ENCODE measurements at regions not wholly inside any gene's neighbourhood (a gene's known extent, or its start where the extent isn't known, plus 50 kb on each side); places are given as distances from the start of the nearest gene placed in this dataset.

DNA sequence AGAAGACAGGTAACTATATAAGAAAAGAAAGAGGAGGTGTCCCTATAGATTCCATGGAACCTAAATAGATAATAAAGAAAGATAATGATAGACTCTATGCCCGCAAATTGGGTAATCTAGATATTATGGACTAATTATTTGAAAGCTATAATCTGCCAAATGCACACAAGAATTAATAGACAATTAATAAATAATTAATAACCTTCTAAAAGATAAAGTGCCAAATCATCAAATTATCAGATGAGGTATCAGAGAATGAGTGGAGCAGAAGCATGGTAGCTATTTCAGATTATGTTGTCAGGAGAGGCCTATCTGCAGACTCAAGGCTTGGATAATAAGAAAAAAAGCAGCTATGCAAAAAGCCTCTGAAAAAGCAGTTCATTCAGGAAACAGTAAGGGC, 1120.8 kb downstream of the PLA2G4A start:
- FAIRE-seq = no peak
- DNase-seq (ENCODE audit: insufficient read length, low spot score) = no peak
- TF ChIP-seq POLR2A (IDR thresholded peaks at IDR 0.05; ENCODE audit: low read depth, low read length) = no peak

DNA sequence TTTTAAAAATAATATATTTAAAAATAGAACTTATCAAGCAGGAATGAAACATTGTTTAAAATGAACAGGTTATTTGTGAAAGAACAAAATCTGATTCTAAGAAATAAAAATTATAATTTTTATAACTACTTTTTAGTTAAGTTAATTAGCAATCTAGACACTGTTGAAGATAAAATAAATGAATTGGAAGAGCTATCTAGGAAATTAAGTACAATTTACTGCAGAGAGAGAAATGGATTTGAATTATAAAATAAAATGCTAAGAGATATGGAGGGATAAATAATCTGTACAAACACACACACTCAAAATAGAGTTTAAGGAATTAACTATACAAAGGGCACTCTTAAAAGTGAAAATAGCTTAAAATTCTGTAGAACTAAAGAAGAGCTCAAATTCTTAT, 1123.1 kb downstream of the PLA2G4A start:
- no peak for FAIRE-seq
- no peak for DNase-seq (ENCODE audit: insufficient read length, low spot score)
- TF ChIP-seq POLR2A (IDR thresholded peaks at IDR 0.05; ENCODE audit: low read depth, low read length) = no peak

DNA sequence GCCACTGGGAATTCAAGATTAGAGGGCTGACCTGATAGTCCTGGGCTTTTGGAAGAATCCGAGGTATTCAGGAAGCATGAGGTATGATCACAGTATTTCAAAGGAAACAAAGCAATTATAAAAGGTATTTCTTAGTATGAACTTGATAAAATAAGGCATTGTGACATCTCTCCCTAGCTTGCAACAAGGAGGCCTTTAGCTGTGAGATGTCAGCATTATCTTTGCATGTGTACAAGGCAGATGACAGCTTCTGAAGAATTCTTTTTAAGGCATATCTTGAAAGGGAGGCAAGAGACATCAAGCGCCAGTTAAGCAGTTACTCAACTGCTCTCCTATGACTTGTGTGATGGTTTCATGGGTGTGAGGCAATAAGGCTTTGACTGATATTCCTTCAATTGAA, 1123.7 kb downstream of the PLA2G4A start:
- DNase-seq (ENCODE audit: insufficient read length, low spot score) (no peak), FAIRE-seq (no peak)
- no peak for TF ChIP-seq POLR2A (IDR thresholded peaks at IDR 0.05; ENCODE audit: low read depth, low read length)

DNA sequence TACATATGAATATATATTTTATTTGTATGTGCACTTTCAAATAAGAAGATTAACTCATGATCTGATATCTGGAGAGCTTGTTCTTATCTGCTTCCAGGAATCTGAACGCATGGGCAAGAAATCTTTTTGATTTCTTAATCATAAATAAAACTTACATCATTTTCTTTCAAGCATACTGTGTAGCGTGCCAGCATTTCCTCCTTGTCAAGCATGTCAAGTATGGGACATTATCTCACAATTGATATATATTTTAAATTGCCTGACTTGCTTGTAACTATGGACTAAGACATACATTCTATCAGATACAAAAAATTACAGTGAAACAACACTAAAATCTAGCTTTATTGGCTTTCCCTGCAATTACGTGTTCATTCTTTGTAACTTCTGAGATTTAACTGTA, 1128.2 kb downstream of the PLA2G4A start:
- no peak for FAIRE-seq
- no peak for TF ChIP-seq POLR2A (IDR thresholded peaks at IDR 0.05; ENCODE audit: low read depth, low read length)
- no peak for DNase-seq (ENCODE audit: insufficient read length, low spot score)

DNA sequence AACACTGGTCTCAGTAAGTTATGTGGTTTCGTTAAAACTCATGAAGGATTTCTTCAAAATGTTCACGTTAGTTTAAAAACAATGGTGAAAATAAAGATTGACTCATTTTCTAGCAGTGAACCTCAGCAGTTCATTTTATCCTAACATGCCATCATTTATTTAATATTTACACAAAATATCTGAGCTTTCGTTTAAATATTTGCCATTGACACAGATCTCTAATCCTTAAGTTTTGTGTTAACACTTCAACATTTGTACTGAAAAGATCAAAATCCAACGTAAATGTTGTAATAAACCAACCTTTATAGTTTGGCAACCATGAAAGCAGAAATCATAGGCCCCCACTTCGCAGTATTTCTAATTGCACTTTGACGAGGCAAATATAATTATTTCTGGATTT, 1129.5 kb downstream of the PLA2G4A start:
- no peak for TF ChIP-seq POLR2A (IDR thresholded peaks at IDR 0.05; ENCODE audit: low read depth, low read length)
- DNase-seq (ENCODE audit: insufficient read length, low spot score) (no peak), FAIRE-seq (no peak)

DNA sequence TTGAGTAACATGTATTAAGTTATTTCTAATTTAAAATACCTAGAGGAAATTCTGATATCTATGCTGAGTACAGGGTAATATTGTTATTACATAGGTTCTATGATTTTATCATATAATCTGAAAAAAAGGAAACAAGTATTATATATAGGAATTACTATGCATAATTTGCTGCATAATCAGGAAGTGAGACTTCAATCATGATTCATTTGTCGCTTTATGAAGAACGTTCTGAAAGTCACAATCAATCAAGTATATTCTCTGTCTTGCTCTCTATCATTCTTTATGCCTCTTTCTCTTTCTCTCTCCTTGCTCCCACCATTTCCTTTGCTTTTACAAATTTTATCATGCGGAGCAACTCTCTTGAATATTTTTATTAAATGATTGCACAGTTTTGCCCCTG, 1130.3 kb downstream of the PLA2G4A start:
- no peak for DNase-seq (ENCODE audit: insufficient read length, low spot score)
- no peak for TF ChIP-seq POLR2A (IDR thresholded peaks at IDR 0.05; ENCODE audit: low read depth, low read length)
- FAIRE-seq = no peak

DNA sequence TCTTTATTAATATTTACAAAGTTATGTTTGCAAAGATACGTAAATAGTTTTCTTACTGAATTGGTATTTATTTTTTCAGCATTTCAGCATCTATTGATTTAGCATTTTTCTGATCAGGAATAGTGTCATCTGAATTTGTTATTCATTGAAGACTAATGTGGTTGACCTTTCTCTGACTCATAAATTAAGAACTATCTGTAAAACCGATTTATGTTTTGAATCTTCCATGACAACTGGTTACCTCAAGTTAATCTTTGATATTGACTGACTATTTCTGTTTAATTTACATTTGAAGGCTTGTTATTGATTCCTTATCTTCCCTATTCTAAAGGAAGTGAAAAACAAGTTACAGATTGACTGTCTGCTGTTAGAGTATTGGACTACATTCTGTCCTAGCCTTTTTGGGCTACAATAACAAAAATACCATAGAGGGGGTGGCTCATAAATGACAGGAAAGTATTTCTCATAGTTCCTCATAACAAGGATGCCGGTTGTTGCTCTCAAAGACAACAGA, 1131.4 kb downstream of the PLA2G4A start:
- TF ChIP-seq POLR2A (IDR thresholded peaks at IDR 0.05; ENCODE audit: low read depth, low read length) = no peak
- FAIRE-seq = no peak

DNA sequence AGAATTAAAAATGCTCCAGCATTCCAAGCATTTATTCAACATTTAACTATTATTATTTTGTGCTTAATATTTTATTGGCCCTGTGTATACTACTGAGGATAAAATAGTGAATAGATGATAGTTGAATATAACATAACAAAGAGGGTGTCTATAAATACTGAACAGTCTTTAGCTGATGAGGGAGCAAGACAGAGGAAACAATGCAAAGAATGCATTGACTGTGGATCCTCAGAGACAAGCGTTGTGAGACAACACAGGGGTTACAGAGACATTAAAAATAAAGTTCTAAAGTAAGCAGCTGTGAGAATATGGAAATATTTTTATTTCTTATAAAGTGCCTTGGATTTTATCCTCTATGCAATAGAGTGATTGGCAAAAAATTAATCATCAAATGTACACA, 1133.1 kb downstream of the PLA2G4A start:
- no peak for TF ChIP-seq POLR2A (IDR thresholded peaks at IDR 0.05; ENCODE audit: low read depth, low read length)
- DNase-seq (ENCODE audit: insufficient read length, low spot score) (no peak), FAIRE-seq (no peak)

More for the DNA sequence above, 1131.4 kb downstream of the PLA2G4A start:
- DNase-seq (ENCODE audit: insufficient read length, low spot score) = no peak

DNA sequence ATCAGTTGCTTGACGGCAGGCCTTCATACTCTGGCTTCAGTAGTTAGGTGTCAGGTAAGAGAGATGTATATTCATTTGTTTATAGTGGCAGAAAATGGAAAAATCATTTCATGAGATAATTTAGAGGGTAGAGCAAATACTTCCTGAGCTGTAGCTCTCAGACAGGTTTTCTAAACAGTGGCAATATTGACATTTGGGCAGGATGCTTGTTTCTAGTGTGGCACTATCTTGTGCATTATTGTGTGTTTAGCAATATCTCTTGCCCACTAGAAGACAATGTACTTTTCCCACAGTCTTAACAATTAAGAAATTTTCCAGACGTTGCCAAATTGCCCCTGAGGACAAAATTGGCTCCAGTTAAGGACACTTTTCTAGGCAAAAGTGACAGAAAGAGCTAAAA, 1143.1 kb downstream of the PLA2G4A start:
- TF ChIP-seq POLR2A (IDR thresholded peaks at IDR 0.05; ENCODE audit: low read depth, low read length) = no peak
- FAIRE-seq (no peak), DNase-seq (ENCODE audit: insufficient read length, low spot score) (no peak)

DNA sequence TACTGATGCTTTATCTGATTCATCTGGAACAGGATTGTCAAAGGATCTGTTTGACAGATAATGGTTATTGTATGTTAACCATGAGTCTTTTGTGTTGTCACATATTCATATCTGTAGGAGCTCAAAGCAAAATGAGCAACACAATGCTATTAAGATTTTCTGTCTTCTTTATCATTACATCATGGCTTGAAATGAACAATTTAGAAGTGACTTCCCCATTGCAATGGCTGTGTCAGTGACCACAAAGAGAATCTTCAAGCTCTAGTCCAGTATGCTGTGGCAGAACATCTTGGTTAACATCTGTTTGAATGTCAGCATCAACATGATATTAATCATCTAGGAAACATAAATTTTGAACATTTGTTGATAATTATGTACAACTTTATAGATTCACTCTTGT, 1148.5 kb downstream of the PLA2G4A start:
- FAIRE-seq (no peak), DNase-seq (ENCODE audit: insufficient read length, low spot score) (no peak)
- no peak for TF ChIP-seq POLR2A (IDR thresholded peaks at IDR 0.05; ENCODE audit: low read depth, low read length)

DNA sequence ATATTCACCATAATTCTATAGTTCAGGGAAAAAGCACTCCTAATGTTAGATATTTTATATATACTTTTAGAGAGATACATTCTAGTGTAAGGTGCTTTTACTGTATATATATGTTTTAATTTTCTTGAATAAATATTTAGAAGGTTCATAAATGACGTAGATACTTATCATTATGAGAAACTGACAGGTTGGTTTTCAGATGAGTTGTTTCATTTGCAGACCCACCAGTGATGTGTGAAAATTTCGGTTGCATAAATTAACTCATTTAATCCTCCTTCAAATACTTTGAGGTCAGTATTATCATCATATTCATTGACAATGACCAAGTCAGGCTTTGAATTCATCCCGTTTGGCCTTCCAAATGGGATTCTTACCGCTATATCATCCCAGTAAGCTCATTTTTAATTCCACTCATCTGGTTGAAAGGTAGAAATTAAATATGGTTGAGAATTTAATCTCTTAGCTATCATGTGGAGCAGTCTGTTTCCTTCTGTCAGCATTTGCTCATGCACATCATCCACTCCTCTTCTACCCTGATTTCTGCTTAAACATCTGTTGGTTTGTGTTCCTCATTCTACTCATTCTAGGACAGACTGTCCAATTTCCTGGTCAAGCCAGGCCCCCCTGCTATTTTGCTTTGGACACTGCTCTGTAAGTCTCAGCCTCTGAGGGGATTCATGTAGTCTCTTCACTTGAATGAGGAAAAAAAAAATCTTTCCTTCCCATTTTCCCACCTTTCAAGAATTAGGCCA, 1156.6 kb downstream of the PLA2G4A start:
- TF ChIP-seq POLR2A (IDR thresholded peaks at IDR 0.05; ENCODE audit: low read depth, low read length) = no peak
- FAIRE-seq (peak; percentile 15), DNase-seq (ENCODE audit: insufficient read length, low spot score) (no peak)

DNA sequence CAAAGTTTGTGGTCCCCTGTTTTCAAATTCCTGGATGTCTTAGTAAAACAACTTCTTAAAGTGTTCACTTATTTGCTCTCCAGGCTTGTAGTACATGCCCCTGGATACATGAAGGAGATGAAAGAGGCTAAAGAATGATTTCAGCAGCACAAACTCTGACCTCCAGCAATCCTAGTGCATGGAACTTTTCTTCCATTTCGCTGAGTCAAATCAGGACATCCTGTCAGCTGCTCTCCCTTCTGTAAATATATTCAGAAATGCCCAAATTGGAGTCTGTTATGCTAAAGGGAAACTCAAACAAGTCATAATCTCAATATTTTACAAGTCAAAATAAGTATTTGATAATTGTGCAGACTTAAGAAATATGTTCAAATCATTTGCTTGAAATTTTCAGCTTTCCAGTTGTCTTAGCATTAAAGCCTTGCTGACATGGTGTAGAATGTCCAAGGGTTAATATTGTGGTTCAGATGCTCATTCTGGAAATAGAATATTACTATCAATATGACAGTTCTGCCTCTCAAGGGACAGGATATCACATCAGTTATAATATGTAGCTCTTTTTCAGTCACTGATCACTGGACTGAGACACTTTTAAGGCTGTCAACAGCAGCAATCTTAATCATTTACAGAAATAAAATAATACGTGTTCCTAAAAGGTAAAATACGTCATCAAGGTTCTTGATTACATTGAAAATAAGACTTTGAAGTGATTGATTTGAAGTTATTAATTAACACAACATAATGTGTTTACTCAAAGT, 1157.3 kb downstream of the PLA2G4A start:
- TF ChIP-seq POLR2A (IDR thresholded peaks at IDR 0.05; ENCODE audit: low read depth, low read length) = no peak
- DNase-seq (ENCODE audit: insufficient read length, low spot score) (no peak), FAIRE-seq (no peak)

DNA sequence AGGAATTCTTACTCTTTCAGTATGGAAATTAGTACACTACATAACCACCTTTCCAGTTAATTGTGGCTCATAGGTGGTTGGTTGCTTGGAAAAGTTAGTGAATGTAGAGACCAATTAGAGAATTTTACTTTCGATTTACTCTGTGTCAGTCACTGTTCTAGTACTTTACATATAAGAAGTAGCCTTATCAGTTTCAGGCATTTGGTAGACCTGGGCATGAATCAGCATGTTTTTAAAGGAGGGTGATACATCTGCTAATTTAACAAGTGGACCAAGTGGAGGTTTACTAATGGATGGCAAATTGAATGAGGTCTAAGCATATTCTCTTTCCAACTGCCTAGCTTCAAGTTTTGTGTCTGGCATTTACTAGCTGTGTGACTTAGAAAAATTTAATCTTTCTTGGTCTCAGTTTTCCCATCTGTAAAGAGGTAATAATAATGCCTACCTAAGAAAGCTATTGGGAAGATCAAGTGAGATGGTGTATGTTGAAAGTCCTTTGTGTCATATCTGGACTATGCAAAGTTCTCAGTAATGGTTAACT, 1158.6 kb downstream of the PLA2G4A start:
- no peak for DNase-seq (ENCODE audit: insufficient read length, low spot score)
- no peak for FAIRE-seq
- TF ChIP-seq POLR2A (IDR thresholded peaks at IDR 0.05; ENCODE audit: low read depth, low read length) = no peak

DNA sequence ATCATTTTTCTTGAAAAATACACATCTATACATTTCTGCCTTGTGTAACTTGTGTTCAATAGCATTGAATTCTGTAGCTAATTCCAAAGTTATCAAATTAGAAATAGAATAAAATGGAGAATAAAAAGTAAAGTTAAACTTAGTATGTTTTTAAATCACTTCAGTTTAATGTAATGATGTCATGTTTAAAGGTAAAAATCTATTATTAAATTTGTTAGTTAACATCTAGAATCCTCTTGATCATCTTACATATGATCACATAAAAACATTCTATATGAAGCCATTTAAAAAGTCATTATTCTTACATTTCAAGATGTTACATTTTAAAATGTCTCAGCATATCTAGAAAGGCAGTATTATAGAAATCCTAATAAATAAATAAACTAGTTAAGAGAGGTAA, 1163.2 kb downstream of the PLA2G4A start:
- TF ChIP-seq POLR2A (IDR thresholded peaks at IDR 0.05; ENCODE audit: low read depth, low read length) = no peak
- no peak for FAIRE-seq

More for the DNA sequence above, 1163.2 kb downstream of the PLA2G4A start:
- no peak for DNase-seq (ENCODE audit: insufficient read length, low spot score)

All from H54 (cell line).